ENCODE measurements at regions not wholly inside any gene's neighbourhood (a gene's known extent, or its start where the extent isn't known, plus 50 kb on each side); places are given as distances from the start of the nearest gene placed in this dataset.

- peak; percentile 10 for DNase-seq
Measured at GRCh38 chr6:75546381-75546780, 52.8 kb upstream of the FILIP1 start.

- no peak for DNase-seq
Measured at GRCh38 chr6:75550544-75551167, 51.0 kb upstream of the SENP6 start.

- DNase-seq: no peak
Measured at GRCh38 chr6:75551367-75551952, 50.2 kb upstream of the SENP6 start.
